OCI-LY3 (cell line): ENCODE measurements at regions not wholly inside any gene's neighbourhood (a gene's known extent, or its start where the extent isn't known, plus 50 kb on each side); places are given as distances from the start of the nearest gene placed in this dataset.
"Not testable (repeated sequence)": the region's sequence is repeated elsewhere in the genome, so short reads cannot be mapped to it uniquely, and the experiment has no call there.

ENCODE experiments used
- H2AFZ ChIP-seq: fragments of 200-600, 300-600 bp; shearing (Covaris generic); 2 replicates; pipeline ENCODE4 v1.6.0; 2014; ENCODE audit warnings: antibody characterized with exemption, low read depth, low read length
- H3K27ac ChIP-seq: fragments of 200-600, 300-600 bp; sonication (generic); 2 replicates; pipeline ENCODE4 v1.5.1; 2014; ENCODE audit warnings: mild to moderate bottlenecking, low read length, moderate library complexity, mixed read lengths
- H3K27me3 ChIP-seq: fragments of 200-600, 300-600 bp; sonication (generic); 2 replicates; pipeline ENCODE4 v1.6.1; 2014; ENCODE audit warnings: low read depth, low read length, mixed read lengths
- H3K36me3 ChIP-seq: fragments of 200-600, 300-600 bp; sonication (generic); replicated peaks from 2 replicates; pipeline ENCODE3; 2014; ENCODE audit warnings: low read depth, low read length, mixed read lengths
- H3K4me1 ChIP-seq: fragments of 300-600, 200-600 bp; sonication (generic); 2 replicates; pipeline ENCODE4 v1.6.1; 2014; ENCODE audit warnings: low read length, mixed read lengths
- H3K4me2 ChIP-seq: fragments of 200-600, 300-600 bp; sonication (generic); 2 replicates; pipeline ENCODE4 v1.6.1; 2014; ENCODE audit warnings: low read length, mixed read lengths
- H3K4me3 ChIP-seq: fragments of 300-600, 200-600 bp; sonication (generic); 2 replicates; pipeline ENCODE4 v1.5.1; 2014; ENCODE audit warnings: antibody characterized with exemption, mild to moderate bottlenecking, low read length, moderate library complexity
- H3K79me2 ChIP-seq: fragments of 300-600, 200-600 bp; shearing (Covaris generic); 2 replicates; pipeline ENCODE4 v1.6.1; 2014; ENCODE audit warnings: mild to moderate bottlenecking, low read length, mixed read lengths
- H3K9ac ChIP-seq: fragments of 300-600, 200-600 bp; shearing (Covaris generic); 2 replicates; pipeline ENCODE4 v1.6.0; 2014; ENCODE audit warnings: mild to moderate bottlenecking, low read length, moderate library complexity
- H3K9me3 ChIP-seq: fragments of 200-600, 300-600 bp; shearing (Covaris generic); 2 replicates; pipeline ENCODE4 v1.6.1; 2014; ENCODE audit warnings: low read length, mixed read lengths; ENCODE audit not compliant: insufficient read depth
- H4K20me1 ChIP-seq: fragments of 200-600, 300-600 bp; sonication (generic); 2 replicates; pipeline ENCODE4 v1.6.1; 2016; ENCODE audit warnings: low read length, mixed read lengths; ENCODE audit not compliant: insufficient read depth
- CTCF ChIP-seq: fragments of 200-600, 300-600 bp; sonication (generic); IDR thresholded peaks from 2 replicates; pipeline ENCODE4 v1.5.1; 2014; ENCODE audit warnings: antibody characterized with exemption, low read length, low read depth
- EZH2phosphoT487 ChIP-seq: fragments of 200-600 bp; shearing (Covaris generic); IDR thresholded peaks from 2 replicates; pipeline ENCODE4 v1.6.1; 2018; ENCODE audit warnings: antibody characterized with exemption, mixed run types, low read depth

GRCh38 chr18:14999085-14999975 lies 251.4 kb downstream of the ANKRD30B start:
- Histone ChIP-seq H3K36me3 (no peaks in the 10 kb centered on the region), H3K9me3 (no peaks in the 10 kb centered on the region), H4K20me1 (no peaks in the 10 kb centered on the region), H3K4me1 (no peaks in the 10 kb centered on the region), H3K4me2 (no peak overlapping the region), H2AFZ (no peak overlapping the region), H3K27ac (no peak overlapping the region), H3K4me3 (no peak overlapping the region), H3K27me3 (no peaks in the 10 kb centered on the region), H3K9ac (no peak overlapping the region), H3K79me2 (no peaks in the 10 kb centered on the region)
- TF ChIP-seq EZH2phosphoT487 (no peak), CTCF (no peak)

- H3K9me3 ChIP-seq, H3K4me2 ChIP-seq, H3K36me3 ChIP-seq, H3K4me3 ChIP-seq, H3K27me3 ChIP-seq, H3K27ac ChIP-seq, H4K20me1 ChIP-seq, H2AFZ ChIP-seq, H3K9ac ChIP-seq, H3K79me2 ChIP-seq, H3K4me1 ChIP-seq: not testable (repeated sequence)
Measured at GRCh38 chr18:15000119-15001037, 252.4 kb downstream of the ANKRD30B start.

- not testable (repeated sequence) for H3K4me1 ChIP-seq, H3K36me3 ChIP-seq, H4K20me1 ChIP-seq, H3K79me2 ChIP-seq, H2AFZ ChIP-seq, H3K9me3 ChIP-seq, H3K27ac ChIP-seq, H3K4me2 ChIP-seq, H3K4me3 ChIP-seq, H3K27me3 ChIP-seq, H3K9ac ChIP-seq
Measured at GRCh38 chr18:15001038-15001794, 253.2 kb downstream of the ANKRD30B start.

GRCh38 chr18:15001795-15002107 lies 253.8 kb downstream of the ANKRD30B start:
- not testable (repeated sequence) for H2AFZ ChIP-seq, H3K4me2 ChIP-seq, H3K4me1 ChIP-seq

GRCh38 chr18:15002765-15003164 lies 254.8 kb downstream of the ANKRD30B start:
- H2AFZ ChIP-seq, H3K4me2 ChIP-seq, H3K4me3 ChIP-seq, H3K9me3 ChIP-seq, H3K36me3 ChIP-seq, H4K20me1 ChIP-seq, H3K79me2 ChIP-seq, H3K27me3 ChIP-seq, H3K9ac ChIP-seq, H3K4me1 ChIP-seq, H3K27ac ChIP-seq: not testable (repeated sequence)

More at GRCh38 chr18:15001795-15002107, 253.8 kb downstream of the ANKRD30B start:
- not testable (repeated sequence) for H3K9me3 ChIP-seq, H3K4me3 ChIP-seq, H3K79me2 ChIP-seq, H3K27me3 ChIP-seq, H3K9ac ChIP-seq, H4K20me1 ChIP-seq, H3K27ac ChIP-seq, H3K36me3 ChIP-seq

GRCh38 chr18:15003231-15003630 lies 255.3 kb downstream of the ANKRD30B start:
- not testable (repeated sequence) for H3K4me3 ChIP-seq, H3K9me3 ChIP-seq, H3K36me3 ChIP-seq, H3K27me3 ChIP-seq, H2AFZ ChIP-seq, H3K9ac ChIP-seq, H4K20me1 ChIP-seq, H3K4me2 ChIP-seq, H3K79me2 ChIP-seq, H3K27ac ChIP-seq, H3K4me1 ChIP-seq

- H3K36me3 ChIP-seq, H3K4me1 ChIP-seq, H3K4me3 ChIP-seq, H3K4me2 ChIP-seq, H3K27ac ChIP-seq, H3K9me3 ChIP-seq, H4K20me1 ChIP-seq, H3K9ac ChIP-seq, H2AFZ ChIP-seq, H3K79me2 ChIP-seq, H3K27me3 ChIP-seq: not testable (repeated sequence)
Measured at GRCh38 chr18:15003636-15004269, 255.8 kb downstream of the ANKRD30B start.
